Tibial nerve (tissue), 3 donors: ENCODE measurements at regions not wholly inside any gene's neighbourhood (a gene's known extent, or its start where the extent isn't known, plus 50 kb on each side); places are given as distances from the start of the nearest gene placed in this dataset.

ENCODE experiments used
- POLR2A ChIP-seq, 2 donors: fragments of 450-650 bp; IDR thresholded peaks; one replicate each; pipeline ENCODE4 v1.6.1; 2017; ENCODE audit warnings: antibody characterized with exemption in 2 of 2, mild to moderate bottlenecking in 2 of 2, moderate library complexity in 2 of 2
- TF ChIP-seq, protein P1 (sequence below), 5 experiments: fragments of 200-600 bp in 3 of 5; fragments of 450-650 bp in 2 of 5; sonication (generic) in 3 of 5; IDR thresholded peaks; one replicate each; pipeline ENCODE4 v1.5.1; 2016 to 2019; ENCODE audit warnings: antibody characterized with exemption in 5 of 5, mild to moderate bottlenecking in 3 of 5, moderate library complexity in 2 of 5

DNA sequence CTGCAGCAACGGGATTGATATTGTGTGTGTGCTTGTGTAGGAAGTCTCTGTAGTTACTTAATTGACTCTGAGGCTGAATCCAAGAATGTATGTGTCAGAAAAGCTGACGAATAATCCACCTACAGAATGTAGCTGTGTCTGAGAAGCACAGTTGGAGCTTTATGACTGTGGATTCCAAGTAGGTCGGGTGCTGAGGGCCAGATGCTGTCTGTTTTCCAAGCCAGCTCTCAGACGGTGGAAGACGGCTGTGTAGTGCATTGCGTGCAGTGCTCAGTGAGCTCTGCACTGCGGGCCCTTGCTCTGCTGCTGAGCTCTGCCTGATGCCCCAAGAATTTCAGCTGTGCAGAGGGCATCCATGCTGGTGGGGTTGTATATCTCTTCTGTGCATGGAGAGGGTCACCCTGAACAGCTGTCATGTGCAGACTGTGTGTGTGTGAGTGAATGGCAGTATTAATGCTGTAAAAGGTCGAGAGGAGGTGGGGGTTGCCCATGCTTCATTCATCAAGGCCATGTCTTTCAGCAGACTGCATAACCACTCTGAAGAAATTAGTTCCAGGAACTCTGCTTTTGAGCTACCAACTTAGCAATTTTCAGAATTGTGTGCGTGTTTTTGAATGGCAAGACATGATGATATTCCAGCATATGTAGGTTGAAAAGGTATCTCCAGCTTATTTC is 154.1 kb upstream of the USP9Y start:
- TF ChIP-seq, protein P1, sequence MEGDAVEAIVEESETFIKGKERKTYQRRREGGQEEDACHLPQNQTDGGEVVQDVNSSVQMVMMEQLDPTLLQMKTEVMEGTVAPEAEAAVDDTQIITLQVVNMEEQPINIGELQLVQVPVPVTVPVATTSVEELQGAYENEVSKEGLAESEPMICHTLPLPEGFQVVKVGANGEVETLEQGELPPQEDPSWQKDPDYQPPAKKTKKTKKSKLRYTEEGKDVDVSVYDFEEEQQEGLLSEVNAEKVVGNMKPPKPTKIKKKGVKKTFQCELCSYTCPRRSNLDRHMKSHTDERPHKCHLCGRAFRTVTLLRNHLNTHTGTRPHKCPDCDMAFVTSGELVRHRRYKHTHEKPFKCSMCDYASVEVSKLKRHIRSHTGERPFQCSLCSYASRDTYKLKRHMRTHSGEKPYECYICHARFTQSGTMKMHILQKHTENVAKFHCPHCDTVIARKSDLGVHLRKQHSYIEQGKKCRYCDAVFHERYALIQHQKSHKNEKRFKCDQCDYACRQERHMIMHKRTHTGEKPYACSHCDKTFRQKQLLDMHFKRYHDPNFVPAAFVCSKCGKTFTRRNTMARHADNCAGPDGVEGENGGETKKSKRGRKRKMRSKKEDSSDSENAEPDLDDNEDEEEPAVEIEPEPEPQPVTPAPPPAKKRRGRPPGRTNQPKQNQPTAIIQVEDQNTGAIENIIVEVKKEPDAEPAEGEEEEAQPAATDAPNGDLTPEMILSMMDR (IDR thresholded peaks at IDR 0.05): no peak
- TF ChIP-seq POLR2A (IDR thresholded peaks at IDR 0.05): no peak
